ENCODE measurements at regions not wholly inside any gene's neighbourhood (a gene's known extent, or its start where the extent isn't known, plus 50 kb on each side); places are given as distances from the start of the nearest gene placed in this dataset.

DNA sequence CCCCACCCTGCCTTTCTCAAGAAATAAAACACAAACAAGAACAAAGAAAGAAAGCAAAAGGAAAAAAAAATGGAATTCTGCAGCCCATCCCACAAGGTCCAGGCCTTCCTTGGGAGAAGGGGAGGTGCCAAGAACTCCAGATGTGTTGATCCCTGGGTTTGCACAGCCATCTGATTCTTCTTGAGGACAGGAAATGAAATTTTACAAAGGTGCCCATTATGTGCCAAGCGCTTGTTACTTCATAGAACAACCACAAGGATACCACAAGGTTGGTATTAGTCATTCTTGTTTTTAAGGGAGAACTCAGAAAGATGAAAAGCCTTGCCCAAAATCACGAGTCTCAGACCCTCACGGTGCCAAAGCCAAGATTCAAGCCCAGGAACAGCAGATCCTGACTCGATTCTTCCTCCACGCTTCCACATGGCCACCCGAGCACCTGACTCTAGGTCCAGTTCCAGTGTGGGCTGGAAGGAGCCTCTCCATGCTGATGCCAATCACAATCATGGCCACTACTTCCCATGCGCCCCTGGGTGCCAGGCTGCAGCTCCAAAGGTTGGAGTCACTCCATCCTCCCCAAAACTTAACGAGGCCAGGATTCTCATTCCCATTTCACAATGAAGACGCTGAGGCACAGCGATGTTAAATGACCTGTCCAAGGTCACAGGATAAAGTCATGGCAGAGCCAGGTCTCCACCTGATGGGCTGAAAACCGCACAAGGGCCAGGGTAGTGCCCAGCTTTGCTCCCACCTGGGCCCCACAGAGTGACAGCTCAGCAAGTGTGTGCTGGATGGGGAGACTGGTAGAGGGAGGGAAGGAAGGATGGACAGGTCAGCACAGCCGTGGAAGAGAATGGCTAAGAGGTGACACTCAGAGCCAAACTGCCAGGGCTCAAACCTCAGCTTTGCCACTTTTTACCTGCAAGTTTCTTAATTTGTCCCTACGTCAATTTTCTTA, 66.7 kb upstream of the TOP1 start:
- DNase-seq = no peak

DNA sequence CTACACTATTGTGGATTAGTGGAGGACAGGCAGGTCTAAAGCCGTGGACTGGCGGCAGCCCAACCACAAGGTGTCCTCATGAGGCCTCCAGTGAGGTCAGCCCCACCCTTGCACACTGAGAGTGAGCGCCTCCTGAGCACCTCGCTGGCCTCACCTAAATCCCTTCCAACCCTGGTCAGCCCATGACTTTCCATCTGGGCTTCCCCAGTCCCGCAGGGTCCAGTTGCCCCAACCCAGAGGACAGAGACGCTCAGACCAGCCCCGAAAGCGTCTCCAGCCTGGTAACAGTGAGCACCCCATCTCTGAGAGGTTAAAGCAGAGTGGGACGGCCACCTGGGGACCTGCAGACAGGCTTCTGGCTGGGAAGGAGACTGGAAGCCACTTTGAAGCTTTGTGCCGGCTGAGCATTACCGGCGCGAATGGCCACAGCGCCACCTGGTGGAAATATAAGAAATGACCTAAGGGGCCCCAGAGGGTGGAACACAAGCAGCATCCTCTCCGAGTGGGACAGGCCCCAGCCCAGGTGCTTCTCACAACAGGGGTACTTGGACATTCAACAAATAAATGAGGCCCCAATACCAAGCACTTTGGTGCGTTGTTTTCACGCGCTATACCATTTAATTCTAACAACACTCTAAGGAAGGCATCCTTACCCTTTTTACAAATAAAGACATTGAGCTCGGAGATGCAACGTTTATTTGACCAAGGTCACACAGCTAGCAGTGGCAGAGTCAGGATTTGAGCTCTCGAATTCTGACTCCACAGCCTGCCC, 65.7 kb upstream of the TOP1 start:
- DNase-seq = peak; percentile 92

DNA sequence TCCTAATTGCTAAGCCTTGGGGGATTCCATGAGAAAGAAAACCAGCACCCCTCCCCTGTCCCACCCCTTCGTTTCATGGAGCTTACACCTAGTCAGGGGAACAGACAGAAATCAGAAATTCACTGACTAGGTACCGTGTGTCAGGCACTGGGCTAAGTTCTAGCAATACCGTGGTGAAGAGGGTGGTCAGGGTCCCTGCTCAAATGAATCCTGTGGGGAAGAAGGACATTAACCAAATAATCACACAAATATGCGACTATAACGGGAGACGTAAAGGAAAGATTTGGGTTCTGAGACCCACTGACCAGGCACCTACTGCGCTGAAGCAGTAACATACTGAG, 65.1 kb upstream of the TOP1 start:
- DNase-seq = no peak

DNA sequence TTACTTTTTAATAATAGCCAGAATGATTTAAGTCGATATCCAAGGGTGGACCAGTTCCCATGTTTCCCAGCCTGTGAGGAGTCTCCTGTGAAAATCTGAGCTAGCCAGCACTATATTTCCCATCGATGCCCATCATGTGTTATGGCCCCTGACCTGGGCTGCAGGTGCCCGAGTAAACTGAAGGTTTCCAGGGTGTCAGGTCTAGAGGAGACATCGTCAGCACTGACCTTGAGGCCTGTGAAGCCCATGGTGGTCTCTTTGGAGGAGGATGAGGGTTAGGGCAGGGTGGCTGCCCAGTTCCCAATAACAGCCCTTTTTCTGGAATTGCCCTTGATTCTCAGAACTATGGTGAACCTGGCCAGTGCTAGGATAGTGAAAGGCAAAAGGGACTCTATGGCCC, 63.0 kb upstream of the TOP1 start:
- DNase-seq = no peak

DNA sequence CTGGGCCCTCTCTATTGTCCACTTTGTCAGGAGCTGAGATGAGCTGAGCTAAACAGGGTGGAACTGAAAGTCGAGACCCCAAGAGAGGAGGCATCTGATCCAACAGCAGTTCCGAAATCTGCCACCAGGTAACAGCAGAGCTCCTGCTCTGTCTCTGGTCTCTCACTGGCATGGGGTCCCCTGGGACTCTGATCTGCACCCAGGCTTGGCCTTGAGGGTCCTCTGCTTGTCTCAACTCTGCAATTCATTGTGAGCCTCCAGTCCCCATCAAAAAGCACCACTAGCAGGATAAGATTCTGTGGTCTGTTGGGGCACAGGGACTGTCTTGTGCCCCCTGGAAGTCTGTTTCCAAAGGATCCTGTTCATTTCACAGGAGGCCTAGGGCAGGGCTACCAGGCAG, 62.5 kb upstream of the TOP1 start:
- no peak for DNase-seq

DNA sequence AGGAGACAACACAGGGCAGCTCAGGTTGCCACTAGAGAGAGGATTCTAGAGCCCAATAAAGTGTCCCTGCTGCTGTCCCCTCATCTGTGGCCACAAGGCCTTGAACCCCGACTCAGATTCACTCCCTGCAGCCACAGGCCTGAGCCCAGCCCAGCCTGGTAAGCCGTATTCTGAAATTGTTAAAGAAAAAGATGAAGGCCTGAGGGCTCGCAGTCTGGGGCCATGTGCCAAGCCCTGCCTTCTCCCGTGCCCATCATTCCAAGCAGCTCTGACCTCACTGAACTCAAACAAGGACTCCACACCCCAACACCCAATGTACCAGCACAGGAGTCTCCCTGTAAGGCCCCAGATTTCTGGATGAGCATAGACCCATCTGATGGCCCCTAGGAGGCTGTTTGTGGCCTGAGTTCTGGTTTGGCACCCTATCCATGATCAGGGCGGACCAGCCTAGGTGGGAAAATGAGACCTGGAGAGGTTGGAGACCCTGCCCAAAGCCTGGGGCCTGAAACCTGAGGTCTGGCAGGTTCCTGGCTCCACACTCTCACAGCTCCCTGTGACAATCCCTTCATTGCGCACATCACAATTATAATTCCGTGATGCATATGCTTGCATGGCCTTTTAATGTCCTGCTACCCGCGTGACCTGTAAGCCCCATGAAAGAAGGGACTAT, 62.0 kb upstream of the TOP1 start:
- no peak for DNase-seq

DNA sequence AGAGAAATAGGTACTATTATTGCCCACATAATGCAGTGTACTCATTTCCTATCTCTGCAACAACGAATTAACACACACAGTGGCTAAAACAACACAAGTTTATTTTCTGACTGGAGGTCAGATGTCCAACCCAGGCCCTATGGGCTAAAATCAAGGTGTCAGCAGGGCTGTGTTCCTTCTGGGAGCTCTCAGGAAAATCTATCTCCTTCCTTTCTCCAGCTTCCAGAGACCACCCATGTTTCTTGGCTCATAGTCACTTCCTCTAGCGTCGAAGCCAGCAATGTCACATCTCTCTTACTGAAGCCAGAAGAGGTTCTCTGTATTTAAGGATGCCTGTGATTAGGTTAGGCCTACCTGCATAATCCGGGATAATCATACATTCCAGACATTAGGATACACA, 60.9 kb upstream of the TOP1 start:
- DNase-seq = no peak

DNA sequence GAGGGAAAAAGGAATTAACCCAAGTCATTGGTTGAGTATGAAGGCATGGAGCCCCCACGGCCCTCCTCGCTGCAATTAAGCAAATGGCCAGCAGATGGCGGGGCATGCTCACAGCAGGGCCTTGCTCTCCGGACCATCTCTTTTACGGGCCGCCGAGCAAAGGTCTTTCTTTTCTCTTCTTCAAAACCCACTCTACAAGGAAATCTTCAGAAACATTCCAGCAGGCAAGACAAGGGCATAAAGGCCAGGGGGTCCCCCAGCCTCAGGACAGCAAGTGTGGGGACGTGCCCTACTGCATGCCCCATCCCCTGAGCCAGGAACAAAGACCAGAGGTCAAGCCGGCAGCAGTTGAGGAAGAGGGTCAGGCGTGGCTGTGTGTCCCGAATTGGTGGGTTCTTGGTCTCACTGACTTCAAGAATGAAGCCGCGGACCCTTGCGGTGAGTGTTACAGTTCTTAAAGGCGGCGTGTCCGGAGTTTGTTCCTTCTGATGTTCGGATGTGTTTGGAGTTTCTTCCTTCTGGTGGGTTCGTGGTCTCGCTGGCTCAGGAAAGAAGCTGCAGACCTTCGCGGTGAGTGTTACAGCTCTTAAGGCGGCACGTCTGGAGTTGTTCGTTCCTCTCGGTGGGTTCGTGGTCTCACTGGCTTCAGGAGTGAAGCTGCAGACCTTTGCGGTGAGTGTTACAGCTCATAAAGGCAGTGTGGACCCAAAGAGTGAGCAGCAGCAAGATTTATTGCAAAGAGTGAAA, 59.6 kb upstream of the TOP1 start:
- peak; percentile 93 for DNase-seq

DNA sequence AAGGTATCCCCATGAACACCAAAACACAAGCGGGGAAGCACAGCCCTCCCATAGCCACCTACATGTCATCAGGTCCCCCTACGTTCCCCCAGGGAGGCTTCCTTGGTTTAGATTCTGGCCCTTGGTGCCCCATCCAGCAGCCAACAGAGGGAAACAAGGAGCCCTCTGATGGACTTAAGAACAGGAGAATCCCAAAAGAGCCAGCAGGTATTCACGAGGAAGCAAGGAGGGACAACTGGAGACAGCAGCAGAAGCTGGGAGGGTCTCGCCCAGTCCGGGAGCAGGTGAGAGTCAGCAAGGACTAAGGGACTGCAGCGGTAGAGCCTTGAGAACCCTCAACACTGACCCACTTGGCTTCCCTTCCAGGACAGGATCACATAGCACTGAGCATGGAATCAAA, 58.4 kb upstream of the TOP1 start:
- DNase-seq = no peak

DNA sequence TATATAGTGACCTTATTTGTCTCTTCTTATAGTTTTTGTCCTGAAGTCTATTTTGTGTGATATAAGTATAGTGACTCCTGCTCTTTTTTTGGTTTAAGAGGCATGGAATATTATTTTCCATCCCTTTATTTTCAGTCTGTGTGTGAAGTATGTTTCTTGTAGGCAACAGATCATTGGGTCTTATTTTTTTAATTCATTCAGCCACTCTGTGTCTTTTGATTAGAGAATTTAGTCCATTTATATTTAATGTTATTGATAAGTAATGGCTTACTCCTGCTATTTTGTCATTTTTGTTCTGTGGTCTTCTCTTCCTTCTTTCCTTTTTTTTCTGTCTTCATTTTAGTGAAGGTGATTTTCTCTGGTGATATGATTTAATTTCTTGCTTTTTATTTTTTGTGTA, 51.4 kb upstream of the TOP1 start:
- DNase-seq = no peak

DNA sequence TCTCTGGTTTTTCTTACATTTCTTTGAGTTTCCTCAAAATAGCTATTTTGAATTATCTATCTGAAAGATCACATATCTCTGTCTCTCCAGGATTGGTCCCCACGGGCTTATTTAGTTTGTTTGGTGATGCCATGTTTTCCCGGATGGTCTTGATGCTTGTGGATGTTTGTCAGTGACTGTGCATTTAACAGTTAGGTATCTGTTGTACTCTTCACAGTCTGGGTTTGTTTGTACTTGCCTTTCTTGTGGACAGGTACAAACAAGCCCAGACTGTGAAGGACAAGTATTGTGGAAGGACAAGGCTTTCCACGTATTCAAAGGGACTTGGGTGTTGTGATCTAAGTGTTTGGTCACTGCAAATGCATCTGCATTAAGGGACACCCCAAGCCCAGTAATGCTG, 49.9 kb upstream of the TOP1 start:
- no peak for DNase-seq

Measured in eye (tissue), 1 donor.